Trophoblast cell (in vitro differentiated cells and primary cell): ENCODE measurements at regions not wholly inside any gene's neighbourhood (a gene's known extent, or its start where the extent isn't known, plus 50 kb on each side); places are given as distances from the start of the nearest gene placed in this dataset.
"Not testable (repeated sequence)": the region's sequence is repeated elsewhere in the genome, so short reads cannot be mapped to it uniquely, and the experiment has no call there.

Source experiments
- DNase-seq, 2 donors: peaks; one replicate each; pipeline ENCODE4 v3.0.0-alpha.2; 2016
- H2AFZ ChIP-seq: 2 replicates; pipeline ENCODE4 v1.6.1; 2013; ENCODE audit warnings: low read length, moderate library complexity, mild to moderate bottlenecking; ENCODE audit not compliant: insufficient read depth, poor library complexity
- H2AK5ac ChIP-seq: 2 replicates; pipeline ENCODE4 v1.6.1; 2013; ENCODE audit warnings: mild to moderate bottlenecking, low read length
- H2BK120ac ChIP-seq: 2 replicates; pipeline ENCODE4 v1.6.1; 2013; ENCODE audit warnings: low read length, mild to moderate bottlenecking, moderate library complexity; ENCODE audit not compliant: insufficient read depth, poor library complexity
- H2BK12ac ChIP-seq: 2 replicates; pipeline ENCODE4 v1.6.1; 2013; ENCODE audit warnings: mild to moderate bottlenecking, low read length, moderate library complexity
- H2BK5ac ChIP-seq: 2 replicates; pipeline ENCODE4 v1.6.1; 2013; ENCODE audit warnings: low read length, low read depth, moderate library complexity, mild to moderate bottlenecking; ENCODE audit not compliant: poor library complexity
- H3K14ac ChIP-seq: 2 replicates; pipeline ENCODE4 v1.6.1; 2013; ENCODE audit warnings: mild to moderate bottlenecking, low read length
- H3K18ac ChIP-seq: 2 replicates; pipeline ENCODE4 v1.6.1; 2013; ENCODE audit warnings: mild to moderate bottlenecking, low read length
- H3K23ac ChIP-seq: 2 replicates; pipeline ENCODE4 v1.6.1; 2013; ENCODE audit warnings: low read length
- H3K27ac ChIP-seq: 2 replicates; pipeline ENCODE4 v1.5.1; 2013; ENCODE audit warnings: low read depth, mild to moderate bottlenecking, inconsistent platforms, low read length, moderate library complexity
- H3K27me3 ChIP-seq: 2 replicates; pipeline ENCODE4 v1.6.1; 2013; ENCODE audit warnings: inconsistent platforms, mild to moderate bottlenecking, low read length, moderate library complexity; ENCODE audit not compliant: insufficient read depth
- H3K36me3 ChIP-seq, 2 experiments: 1 replicate in 1 of 2; 2 replicates in 1 of 2; pipeline ENCODE4 v1.6.1; 2013; ENCODE audit warnings: low read length in 2 of 2, mild to moderate bottlenecking in 2 of 2, moderate library complexity in 1 of 2; ENCODE audit not compliant: insufficient read depth in 2 of 2, control insufficient read depth in 1 of 2
- H3K4ac ChIP-seq: 2 replicates; pipeline ENCODE4 v1.6.1; 2013; ENCODE audit warnings: low read depth, mild to moderate bottlenecking, low read length, moderate library complexity
- H3K4me1 ChIP-seq, 2 experiments: 1 replicate in 1 of 2; 2 replicates in 1 of 2; pipeline ENCODE4 v1.6.1; 2013; ENCODE audit warnings: low read length in 2 of 2, mild to moderate bottlenecking in 2 of 2, moderate library complexity in 1 of 2; ENCODE audit not compliant: insufficient read depth in 2 of 2, control insufficient read depth in 1 of 2
- H3K4me2 ChIP-seq: 2 replicates; pipeline ENCODE4 v1.6.1; 2013; ENCODE audit warnings: inconsistent platforms, mild to moderate bottlenecking, low read length, moderate library complexity
- H3K4me3 ChIP-seq: 2 replicates; pipeline ENCODE4 v1.5.1; 2013; ENCODE audit warnings: mild to moderate bottlenecking, low read depth, low read length, inconsistent platforms
- H3K79me1 ChIP-seq: one replicate; pipeline ENCODE4 v1.6.1; 2013; ENCODE audit warnings: low read length
- H3K79me2 ChIP-seq: 2 replicates; pipeline ENCODE4 v1.6.1; 2013; ENCODE audit warnings: low read length, mild to moderate bottlenecking; ENCODE audit not compliant: control insufficient read depth, insufficient read depth, poor library complexity
- H3K9ac ChIP-seq: 2 replicates; pipeline ENCODE4 v1.6.1; 2013; ENCODE audit warnings: mild to moderate bottlenecking, low read length
- H3K9me3 ChIP-seq: 2 replicates; pipeline ENCODE4 v1.6.1; 2013; ENCODE audit warnings: low read depth, mild to moderate bottlenecking, control low read depth, inconsistent platforms, low read length; ENCODE audit not compliant: insufficient read depth
- H4K12ac ChIP-seq: 2 replicates; pipeline ENCODE4 v1.6.1; 2013; ENCODE audit warnings: low read depth, mild to moderate bottlenecking, low read length, moderate library complexity
- H4K8ac ChIP-seq: 2 replicates; pipeline ENCODE4 v1.6.1; 2013; ENCODE audit warnings: low read depth, mild to moderate bottlenecking, low read length, moderate library complexity
- H4K91ac ChIP-seq: one replicate; pipeline ENCODE4 v1.6.1; 2013; ENCODE audit warnings: low read depth, mild to moderate bottlenecking, low read length, moderate library complexity
- WGBS: extraction: QIAGEN DNeasy Blood & Tissue Kit; methylation state at CpG from one replicate; pipeline ENCODE4 v1.1.7; 2013; ENCODE audit warnings: missing lambda C conversion rate; ENCODE audit not compliant: insufficient read length, insufficient coverage; ENCODE audit errors: extremely low coverage; 5-methylcytosine and 5-hydroxymethylcytosine counted together

DNA sequence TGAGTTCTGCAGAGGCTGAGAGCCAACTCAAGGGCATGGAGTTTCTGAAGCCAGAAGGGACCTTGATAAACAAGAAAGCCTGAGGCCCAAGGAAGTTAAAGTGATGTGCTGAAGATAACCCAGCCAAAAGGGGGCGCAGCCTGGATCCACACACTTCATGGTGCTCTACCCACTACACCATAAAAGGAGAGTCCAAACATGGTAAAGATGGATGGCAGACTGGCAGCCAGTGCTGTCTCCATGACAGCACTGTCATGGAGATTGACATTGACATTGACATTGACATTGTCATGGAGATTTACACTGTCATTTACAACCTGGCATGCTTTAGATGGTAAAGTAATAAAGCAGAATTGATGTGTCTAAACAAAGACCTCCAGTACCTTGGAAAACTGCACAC is 67.2 kb upstream of the PLGLB2 start:
- not testable (repeated sequence) for H4K91ac ChIP-seq, H4K8ac ChIP-seq, H3K4ac ChIP-seq, H2AK5ac ChIP-seq, H3K18ac ChIP-seq, H3K27ac ChIP-seq, H3K14ac ChIP-seq, H4K12ac ChIP-seq, H3K27me3 ChIP-seq, H2BK120ac ChIP-seq, H3K79me1 ChIP-seq, H2AFZ ChIP-seq, DNase-seq, H3K9ac ChIP-seq, H3K23ac ChIP-seq, H3K4me3 ChIP-seq, H3K4me2 ChIP-seq, H3K79me2 ChIP-seq, H3K4me1 ChIP-seq, H3K9me3 ChIP-seq, H3K36me3 ChIP-seq, H2BK12ac ChIP-seq, H2BK5ac ChIP-seq
- no CpG with 5 or more reads among the region's 1 CpG for WGBS

DNA sequence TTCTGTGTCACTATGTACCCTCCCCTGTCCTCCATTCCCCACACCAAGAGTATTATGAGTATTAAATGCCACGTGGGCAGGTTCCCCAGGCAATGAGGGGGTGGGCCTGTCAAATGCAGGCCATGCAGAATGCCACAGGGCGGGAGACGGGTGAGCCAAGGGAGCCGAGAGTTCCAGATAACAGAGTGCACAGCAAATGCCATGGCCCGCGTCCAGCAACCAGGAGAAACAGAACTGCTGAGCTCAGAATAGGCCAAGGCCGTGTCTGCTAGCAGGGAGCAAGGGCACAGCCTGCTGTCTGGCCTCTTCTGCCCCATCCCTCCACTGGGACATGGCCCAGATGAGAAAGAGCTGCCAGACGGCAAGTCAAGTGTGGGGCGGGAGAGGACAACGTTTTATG is 64.4 kb upstream of the PLGLB2 start:
- not testable (repeated sequence) for H4K91ac ChIP-seq, H3K27me3 ChIP-seq, H3K4me2 ChIP-seq, H3K79me1 ChIP-seq, H3K4ac ChIP-seq, H3K4me3 ChIP-seq, H4K8ac ChIP-seq, H4K12ac ChIP-seq, H3K4me1 ChIP-seq, H3K9ac ChIP-seq, H3K79me2 ChIP-seq, H3K14ac ChIP-seq, H2AFZ ChIP-seq, H2BK5ac ChIP-seq, H3K9me3 ChIP-seq, H2AK5ac ChIP-seq, H3K27ac ChIP-seq, H3K23ac ChIP-seq, H3K36me3 ChIP-seq, DNase-seq, H2BK120ac ChIP-seq, H3K18ac ChIP-seq
- WGBS, result no CpG with 5 or more reads among the region's 10 CpGs
- H2BK12ac ChIP-seq, result peak overlapping the region; percentile 22

DNA sequence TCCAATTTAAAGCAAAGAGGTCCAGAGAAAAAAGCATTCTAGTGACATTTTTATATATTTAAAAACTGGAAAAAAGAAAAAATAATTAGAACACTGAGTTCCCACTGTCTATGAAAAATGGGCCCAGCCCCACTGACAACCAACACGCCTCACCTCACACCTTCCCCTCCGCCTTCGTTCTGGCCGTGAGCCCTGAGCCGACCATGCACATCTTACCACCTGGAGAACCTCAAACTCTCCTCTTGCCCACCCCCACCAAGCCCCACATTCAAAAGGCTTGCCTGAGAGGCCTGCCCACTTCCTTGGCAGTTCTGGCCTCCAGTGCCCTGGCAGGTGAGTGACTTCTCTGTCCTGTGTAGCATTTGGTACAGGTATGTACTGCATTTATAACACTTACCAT is 63.9 kb upstream of the PLGLB2 start:
- H4K8ac ChIP-seq, DNase-seq, H3K27me3 ChIP-seq, H2BK12ac ChIP-seq, H2BK5ac ChIP-seq, H2AK5ac ChIP-seq, H3K4me1 ChIP-seq, H3K4me3 ChIP-seq, H3K18ac ChIP-seq, H3K4me2 ChIP-seq, H3K79me2 ChIP-seq, H4K12ac ChIP-seq, H3K4ac ChIP-seq, H3K9ac ChIP-seq, H3K14ac ChIP-seq, H3K23ac ChIP-seq, H3K9me3 ChIP-seq, H3K27ac ChIP-seq, H2AFZ ChIP-seq, H4K91ac ChIP-seq, H3K79me1 ChIP-seq, H2BK120ac ChIP-seq, H3K36me3 ChIP-seq: not testable (repeated sequence)
- WGBS, result no CpG with 5 or more reads among the region's 5 CpGs

DNA sequence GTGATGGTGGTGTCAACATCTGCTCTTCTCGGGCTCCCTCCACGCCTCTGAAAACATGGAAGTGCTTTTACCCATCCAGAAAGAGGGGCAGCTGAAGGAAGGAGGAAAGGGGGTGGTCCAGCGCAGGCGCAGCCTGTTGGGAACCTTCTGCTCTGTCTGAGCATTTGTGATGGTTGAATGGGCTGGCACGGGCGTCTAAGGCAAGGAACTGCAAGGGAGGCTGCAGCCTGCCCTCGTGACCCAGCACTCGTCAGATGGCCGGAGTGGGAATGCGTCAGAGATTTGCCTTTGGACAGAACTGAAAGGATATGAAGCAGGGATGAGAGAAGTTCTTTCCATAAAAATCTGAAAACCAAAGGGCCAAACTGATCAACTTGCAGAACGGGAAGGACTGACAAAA is 62.3 kb upstream of the PLGLB2 start:
- not testable (repeated sequence) for H2AFZ ChIP-seq, H3K79me1 ChIP-seq

More for the DNA sequence above, 62.3 kb upstream of the PLGLB2 start:
- no CpG with 5 or more reads among the region's 11 CpGs for WGBS
- H3K18ac ChIP-seq, H3K27me3 ChIP-seq, H3K14ac ChIP-seq, H3K4me2 ChIP-seq, DNase-seq, H3K9me3 ChIP-seq, H4K12ac ChIP-seq, H3K79me2 ChIP-seq, H3K36me3 ChIP-seq, H3K27ac ChIP-seq, H3K4me3 ChIP-seq, H3K4ac ChIP-seq, H4K8ac ChIP-seq, H2BK5ac ChIP-seq, H2BK12ac ChIP-seq, H3K23ac ChIP-seq, H2AK5ac ChIP-seq, H2BK120ac ChIP-seq, H3K9ac ChIP-seq, H3K4me1 ChIP-seq, H4K91ac ChIP-seq: not testable (repeated sequence)
